ENCODE measurements at regions not wholly inside any gene's neighbourhood (a gene's known extent, or its start where the extent isn't known, plus 50 kb on each side); places are given as distances from the start of the nearest gene placed in this dataset.
"Not testable (repeated sequence)": the region's sequence is repeated elsewhere in the genome, so short reads cannot be mapped to it uniquely, and the experiment has no call there.

GRCh38 chr2:12569929-12570328 is 146.8 kb upstream of the TRIB2 start:
- H3K9me3 Mint-ChIP-seq (ENCODE audit: insufficient read depth); CTCF ChIA-PET; H2AFZ ChIP-seq (ENCODE audit: insufficient read depth, low read depth, low read length, poor library complexity, severe bottlenecking); DNase-seq; H3K4me2 ChIP-seq (replicated peaks; ENCODE audit: low read depth, low read length, poor library complexity, severe bottlenecking); H3K27ac ChIP-seq (ENCODE audit: low read length in 2 of 2); H3K9ac ChIP-seq (ENCODE audit: low read length); H4K20me1 ChIP-seq (ENCODE audit: control insufficient read depth, insufficient read depth, low read length, poor library complexity, severe bottlenecking); H3K4me1 ChIP-seq (ENCODE audit: control insufficient read depth in 2 of 2, insufficient read depth in 2 of 2, low read length in 2 of 2); H3K27ac Mint-ChIP-seq; H3K4me3 ChIP-seq (ENCODE audit: control extremely low read depth in 1 of 5, extremely low read depth in 1 of 5, insufficient read depth in 1 of 5, low read depth in 2 of 5, low read length in 4 of 5); POLR2A ChIA-PET; H3K9me3 ChIP-seq (ENCODE audit: control extremely low read depth in 1 of 3, control insufficient read depth in 2 of 3, insufficient read depth in 1 of 3, low read length in 2 of 3); ATAC-seq (ENCODE audit: low read depth); H3K4me3 Mint-ChIP-seq; H3K36me3 ChIP-seq (replicated peaks in 1 of 2; ENCODE audit: control extremely low read depth in 1 of 2, control insufficient read depth in 1 of 2, extremely low read depth in 1 of 2, insufficient read depth in 2 of 2, low read length in 1 of 2); H3K79me2 ChIP-seq (ENCODE audit: control insufficient read depth, insufficient read depth, low read length); H3K27me3 ChIP-seq (replicated peaks in 1 of 4; ENCODE audit: control extremely low read depth in 1 of 4, control insufficient read depth in 3 of 4, insufficient read depth in 4 of 4, low read length in 3 of 4): not testable (repeated sequence)
- WGBS (ENCODE audit: insufficient coverage): 100% methylated on average over 6 of the region's 8 CpGs
- intact Hi-C loops (cut with micrococcal nuclease): loop anchor here (10.0 kb wide), 1 partner anchor 705 kb away; no protein-coding TSS in a partner anchor
- Mint-ChIP-seq H3K4me1 (peaks cover 13% of the 10 kb centered on the region), H3K27me3 (peaks cover 30% of the 10 kb centered on the region)

- no peak overlapping the region for H2AFZ ChIP-seq (ENCODE audit: insufficient read depth, low read depth, low read length, poor library complexity, severe bottlenecking)
- Mint-ChIP-seq H3K4me1 (no peaks in the 10 kb centered on the region), H3K27me3 (peaks cover 5% of the 10 kb centered on the region), H3K4me3 (no peak overlapping the region), H3K27ac (no peak overlapping the region), H3K9me3 (ENCODE audit: insufficient read depth) (no peaks in the 10 kb centered on the region)
- no peak overlapping the region for H3K9ac ChIP-seq (ENCODE audit: low read length)
- no peaks in the 10 kb centered on the region for H3K36me3 ChIP-seq (replicated peaks in 1 of 2; ENCODE audit: control extremely low read depth in 1 of 2, control insufficient read depth in 1 of 2, extremely low read depth in 1 of 2, insufficient read depth in 2 of 2, low read length in 1 of 2)
- DNase-seq (no peak), ATAC-seq (ENCODE audit: low read depth) (no peak)
- no peak overlapping the region for H3K27ac ChIP-seq (ENCODE audit: low read length in 2 of 2)
- H4K20me1 ChIP-seq (ENCODE audit: control insufficient read depth, insufficient read depth, low read length, poor library complexity, severe bottlenecking): no peaks in the 10 kb centered on the region
- peaks cover 0 to 2% (median 0%) of the 10 kb centered on the region in 4 experiments for H3K27me3 ChIP-seq (replicated peaks in 1 of 4; ENCODE audit: control extremely low read depth in 1 of 4, control insufficient read depth in 3 of 4, insufficient read depth in 4 of 4, low read length in 3 of 4)
- H3K4me1 ChIP-seq (ENCODE audit: control insufficient read depth in 2 of 2, insufficient read depth in 2 of 2, low read length in 2 of 2): no peaks in the 10 kb centered on the region
- H3K79me2 ChIP-seq (ENCODE audit: control insufficient read depth, insufficient read depth, low read length): no peaks in the 10 kb centered on the region
- no peak overlapping the region for H3K4me3 ChIP-seq (ENCODE audit: control extremely low read depth in 1 of 5, extremely low read depth in 1 of 5, insufficient read depth in 1 of 5, low read depth in 2 of 5, low read length in 4 of 5)
- ChIA-PET CTCF (no interaction called here), POLR2A (no interaction called here)
- intact Hi-C loops (cut with micrococcal nuclease): no loop called here
- TF ChIP-seq EZH2 (IDR thresholded peaks at IDR 0.05; ENCODE audit: borderline replicate concordance, insufficient read depth, low read depth, low read length, poor library complexity, severe bottlenecking): no peak
- no peak for TF ChIP-seq CTCF (IDR thresholded peaks at IDR 0.05)
- no peak overlapping the region for H3K4me2 ChIP-seq (replicated peaks; ENCODE audit: low read depth, low read length, poor library complexity, severe bottlenecking)
- H3K9me3 ChIP-seq (ENCODE audit: control extremely low read depth in 1 of 3, control insufficient read depth in 2 of 3, insufficient read depth in 1 of 3, low read length in 2 of 3): no peaks in the 10 kb centered on the region
Measured at GRCh38 chr2:12577091-12577490, 139.6 kb upstream of the TRIB2 start.

All from B cell (primary cell).